ENCODE measurements at regions not wholly inside any gene's neighbourhood (a gene's known extent, or its start where the extent isn't known, plus 50 kb on each side); places are given as distances from the start of the nearest gene placed in this dataset.
"Not testable (repeated sequence)": the region's sequence is repeated elsewhere in the genome, so short reads cannot be mapped to it uniquely, and the experiment has no call there.

DNA sequence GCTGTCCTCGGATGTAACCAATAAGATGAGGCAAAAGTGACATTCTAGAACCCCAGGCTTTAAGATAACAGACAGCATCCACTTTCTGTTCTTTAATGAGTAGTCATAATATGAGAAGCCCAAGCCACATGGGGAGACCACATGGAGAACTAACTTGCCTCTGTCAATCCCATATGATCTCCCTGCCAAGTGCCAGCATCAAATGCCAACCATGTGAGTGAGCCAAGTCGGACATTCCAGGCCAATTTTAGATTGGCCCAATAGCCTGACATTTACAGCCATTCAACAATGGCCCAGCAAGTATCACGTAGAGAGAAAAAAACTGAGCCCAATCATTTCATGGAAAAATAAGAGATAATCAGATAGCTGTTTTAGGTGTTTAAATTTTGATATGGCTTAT lies 2048.3 kb upstream of the RAG2 start:
- DNase-seq: no peak
- no peak overlapping the region for H3K4me3 ChIP-seq (ENCODE audit: low read length)
- WGBS (ENCODE audit: insufficient coverage, low lambda C conversion rate): no CpG with 5 or more reads among the region's 3 CpGs

DNA sequence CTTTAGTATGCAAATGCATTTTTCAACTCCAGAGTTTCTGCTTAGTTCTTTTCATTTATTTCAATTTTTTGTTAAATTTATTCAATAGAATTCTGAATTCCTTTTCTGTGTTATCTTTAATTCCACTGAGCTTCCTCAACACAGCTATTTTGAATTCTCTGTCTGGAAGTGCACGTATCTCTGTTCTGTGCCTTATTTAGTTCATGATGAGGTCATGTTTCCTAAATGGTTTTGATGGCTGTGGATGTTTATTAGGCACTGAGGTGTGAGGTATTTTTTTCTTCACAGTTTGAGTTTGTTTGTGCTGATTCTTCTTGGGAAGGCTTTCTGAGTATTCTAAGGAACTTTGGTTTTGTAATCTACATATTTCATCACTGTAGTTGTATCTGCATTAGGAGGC lies 2042.8 kb upstream of the RAG2 start:
- WGBS (ENCODE audit: insufficient coverage, low lambda C conversion rate): no CpG with 5 or more reads among the region's 1 CpG
- no peak overlapping the region for H3K27ac ChIP-seq (ENCODE audit: low read length)
- H3K4me1 ChIP-seq (ENCODE audit: control insufficient read depth, insufficient read depth, low read length): no peaks in the 10 kb centered on the region
- no peak for DNase-seq
- no peaks in the 10 kb centered on the region for H3K36me3 ChIP-seq (ENCODE audit: control insufficient read depth, insufficient read depth, low read length)
- H3K9me3 ChIP-seq (ENCODE audit: control insufficient read depth, low read depth, low read length): peaks cover 3% of the 10 kb centered on the region
- H3K4me3 ChIP-seq (ENCODE audit: low read length): no peak overlapping the region
- H3K27me3 ChIP-seq (ENCODE audit: control insufficient read depth, insufficient read depth, low read length): no peaks in the 10 kb centered on the region

More for the DNA sequence above, 2048.3 kb upstream of the RAG2 start:
- Histone ChIP-seq H3K4me1 (ENCODE audit: control insufficient read depth, insufficient read depth, low read length) (no peaks in the 10 kb centered on the region), H3K9me3 (ENCODE audit: control insufficient read depth, low read depth, low read length) (no peaks in the 10 kb centered on the region), H3K27me3 (ENCODE audit: control insufficient read depth, insufficient read depth, low read length) (no peaks in the 10 kb centered on the region), H3K27ac (ENCODE audit: low read length) (no peak overlapping the region), H3K36me3 (ENCODE audit: control insufficient read depth, insufficient read depth, low read length) (no peaks in the 10 kb centered on the region)

- no peaks in the 10 kb centered on the region for H3K4me1 ChIP-seq (ENCODE audit: control insufficient read depth, insufficient read depth, low read length)
- H3K4me3 ChIP-seq (ENCODE audit: low read length): no peak overlapping the region
- H3K27ac ChIP-seq (ENCODE audit: low read length): no peak overlapping the region
- no peak for DNase-seq
- H3K36me3 ChIP-seq (ENCODE audit: control insufficient read depth, insufficient read depth, low read length): no peaks in the 10 kb centered on the region
- H3K9me3 ChIP-seq (ENCODE audit: control insufficient read depth, low read depth, low read length): no peaks in the 10 kb centered on the region
- H3K27me3 ChIP-seq (ENCODE audit: control insufficient read depth, insufficient read depth, low read length): no peaks in the 10 kb centered on the region
These were observed 2014.7 kb upstream of the RAG2 start for GRCh38 chr11:38612701-38613100.

DNA sequence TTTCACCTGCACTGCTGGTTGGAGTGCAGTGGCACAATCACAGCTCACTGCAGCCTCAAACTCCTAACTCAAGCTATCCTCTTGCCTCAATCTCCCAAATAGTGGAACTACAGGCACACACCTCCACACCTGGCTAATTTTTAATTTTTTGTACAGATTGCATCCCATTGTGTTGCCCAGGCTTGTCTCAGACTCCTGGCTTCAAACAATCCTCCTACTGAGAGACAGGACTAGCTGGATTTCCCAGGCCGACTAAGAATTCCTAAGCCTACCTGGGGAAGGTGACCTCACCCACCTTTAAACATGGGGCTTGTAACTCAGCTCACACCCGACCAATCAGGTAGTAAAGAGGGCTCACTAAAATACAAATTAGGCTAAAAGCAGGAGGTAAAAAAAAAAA lies 2003.3 kb upstream of the RAG2 start:
- no CpG with 5 or more reads among the region's 2 CpGs for WGBS (ENCODE audit: insufficient coverage, low lambda C conversion rate)

GRCh38 chr11:38598418-38598817 lies 2000.4 kb upstream of the RAG2 start:
- WGBS (ENCODE audit: insufficient coverage, low lambda C conversion rate): no CpG with 5 or more reads among the region's 6 CpGs
- H3K9me3 ChIP-seq (ENCODE audit: control insufficient read depth, low read depth, low read length): no peaks in the 10 kb centered on the region
- no peaks in the 10 kb centered on the region for H3K4me1 ChIP-seq (ENCODE audit: control insufficient read depth, insufficient read depth, low read length)
- no peak for DNase-seq
- no peaks in the 10 kb centered on the region for H3K36me3 ChIP-seq (ENCODE audit: control insufficient read depth, insufficient read depth, low read length)
- no peaks in the 10 kb centered on the region for H3K27me3 ChIP-seq (ENCODE audit: control insufficient read depth, insufficient read depth, low read length)
- no peak overlapping the region for H3K27ac ChIP-seq (ENCODE audit: low read length)
- no peak overlapping the region for H3K4me3 ChIP-seq (ENCODE audit: low read length)

More for the DNA sequence above, 2003.3 kb upstream of the RAG2 start:
- DNase-seq; H3K9me3 ChIP-seq (ENCODE audit: control insufficient read depth, low read depth, low read length); H3K27me3 ChIP-seq (ENCODE audit: control insufficient read depth, insufficient read depth, low read length); H3K36me3 ChIP-seq (ENCODE audit: control insufficient read depth, insufficient read depth, low read length); H3K4me1 ChIP-seq (ENCODE audit: control insufficient read depth, insufficient read depth, low read length); H3K4me3 ChIP-seq (ENCODE audit: low read length); H3K27ac ChIP-seq (ENCODE audit: low read length): not testable (repeated sequence)

- not testable (repeated sequence) for H3K4me1 ChIP-seq (ENCODE audit: control insufficient read depth, insufficient read depth, low read length); H3K27me3 ChIP-seq (ENCODE audit: control insufficient read depth, insufficient read depth, low read length); H3K36me3 ChIP-seq (ENCODE audit: control insufficient read depth, insufficient read depth, low read length); H3K9me3 ChIP-seq (ENCODE audit: control insufficient read depth, low read depth, low read length); H3K4me3 ChIP-seq (ENCODE audit: low read length); DNase-seq; H3K27ac ChIP-seq (ENCODE audit: low read length)
- 100% methylated on average over 2 of the region's 13 CpGs for WGBS (ENCODE audit: insufficient coverage, low lambda C conversion rate)
These were observed 1997.5 kb upstream of the RAG2 start for GRCh38 chr11:38595359-38596016.

GRCh38 chr11:38594895-38595294 lies 1996.9 kb upstream of the RAG2 start:
- DNase-seq: no peak
- Histone ChIP-seq H3K27ac (ENCODE audit: low read length) (no peak overlapping the region), H3K27me3 (ENCODE audit: control insufficient read depth, insufficient read depth, low read length) (no peaks in the 10 kb centered on the region), H3K4me3 (ENCODE audit: low read length) (no peak overlapping the region), H3K4me1 (ENCODE audit: control insufficient read depth, insufficient read depth, low read length) (no peaks in the 10 kb centered on the region), H3K9me3 (ENCODE audit: control insufficient read depth, low read depth, low read length) (no peaks in the 10 kb centered on the region), H3K36me3 (ENCODE audit: control insufficient read depth, insufficient read depth, low read length) (no peaks in the 10 kb centered on the region)
- no CpG with 5 or more reads among the region's 3 CpGs for WGBS (ENCODE audit: insufficient coverage, low lambda C conversion rate)

DNA sequence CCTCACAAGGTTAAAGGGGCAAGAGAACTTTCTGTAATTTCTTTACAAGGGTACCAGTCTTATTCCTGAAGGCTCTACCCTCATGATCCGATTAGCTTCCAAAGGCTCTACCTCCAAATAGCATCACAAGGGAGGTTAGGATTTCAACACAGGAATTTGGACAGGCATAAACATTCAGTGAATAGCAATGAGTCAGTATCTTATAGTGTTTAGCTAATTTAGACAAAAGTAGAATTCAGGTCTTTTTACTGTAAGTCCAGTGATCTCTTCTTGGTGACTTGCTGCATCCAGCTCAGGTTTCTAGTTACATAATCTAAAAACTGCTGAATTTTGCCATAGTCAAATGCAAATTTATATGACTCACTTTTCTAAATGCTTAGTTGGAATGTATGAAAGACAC lies 1995.6 kb upstream of the RAG2 start:
- no CpG with 5 or more reads among the region's 1 CpG for WGBS (ENCODE audit: insufficient coverage, low lambda C conversion rate)
- no peak overlapping the region for H3K4me3 ChIP-seq (ENCODE audit: low read length)

DNA sequence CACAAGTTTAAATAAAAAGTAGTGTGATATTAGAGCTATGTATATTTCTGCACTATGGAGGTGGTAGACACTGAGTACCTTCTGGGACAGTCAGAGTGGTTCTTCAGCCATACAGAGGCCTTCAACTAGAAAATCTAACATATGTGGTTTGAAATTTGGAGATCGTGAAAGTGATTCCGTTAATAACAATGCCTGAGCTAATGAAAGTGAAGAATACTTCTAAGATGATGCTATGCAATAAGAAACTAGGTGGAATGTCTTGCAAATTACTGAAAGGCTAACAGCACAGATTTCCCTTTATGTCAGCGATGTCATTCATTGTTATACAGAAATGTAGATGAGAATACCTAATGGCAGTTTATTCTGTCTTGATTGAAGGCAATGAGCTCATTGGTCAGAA lies 1984.7 kb upstream of the RAG2 start:
- Histone ChIP-seq H3K4me1 (ENCODE audit: control insufficient read depth, insufficient read depth, low read length) (no peaks in the 10 kb centered on the region), H3K36me3 (ENCODE audit: control insufficient read depth, insufficient read depth, low read length) (no peaks in the 10 kb centered on the region), H3K27me3 (ENCODE audit: control insufficient read depth, insufficient read depth, low read length) (no peaks in the 10 kb centered on the region), H3K27ac (ENCODE audit: low read length) (no peak overlapping the region), H3K9me3 (ENCODE audit: control insufficient read depth, low read depth, low read length) (no peaks in the 10 kb centered on the region), H3K4me3 (ENCODE audit: low read length) (no peak overlapping the region)
- WGBS (ENCODE audit: insufficient coverage, low lambda C conversion rate): no CpG with 5 or more reads among the region's 3 CpGs
- no peak for DNase-seq

More for the DNA sequence above, 1995.6 kb upstream of the RAG2 start:
- Histone ChIP-seq H3K27ac (ENCODE audit: low read length) (no peak overlapping the region), H3K4me1 (ENCODE audit: control insufficient read depth, insufficient read depth, low read length) (no peaks in the 10 kb centered on the region), H3K36me3 (ENCODE audit: control insufficient read depth, insufficient read depth, low read length) (no peaks in the 10 kb centered on the region), H3K9me3 (ENCODE audit: control insufficient read depth, low read depth, low read length) (no peaks in the 10 kb centered on the region), H3K27me3 (ENCODE audit: control insufficient read depth, insufficient read depth, low read length) (no peaks in the 10 kb centered on the region)
- no peak for DNase-seq

GRCh38 chr11:38582151-38582550 lies 1984.1 kb upstream of the RAG2 start:
- Histone ChIP-seq H3K27me3 (ENCODE audit: control insufficient read depth, insufficient read depth, low read length) (no peaks in the 10 kb centered on the region), H3K4me3 (ENCODE audit: low read length) (no peak overlapping the region), H3K36me3 (ENCODE audit: control insufficient read depth, insufficient read depth, low read length) (no peaks in the 10 kb centered on the region), H3K9me3 (ENCODE audit: control insufficient read depth, low read depth, low read length) (no peaks in the 10 kb centered on the region), H3K27ac (ENCODE audit: low read length) (no peak overlapping the region), H3K4me1 (ENCODE audit: control insufficient read depth, insufficient read depth, low read length) (no peaks in the 10 kb centered on the region)
- DNase-seq: no peak

DNA sequence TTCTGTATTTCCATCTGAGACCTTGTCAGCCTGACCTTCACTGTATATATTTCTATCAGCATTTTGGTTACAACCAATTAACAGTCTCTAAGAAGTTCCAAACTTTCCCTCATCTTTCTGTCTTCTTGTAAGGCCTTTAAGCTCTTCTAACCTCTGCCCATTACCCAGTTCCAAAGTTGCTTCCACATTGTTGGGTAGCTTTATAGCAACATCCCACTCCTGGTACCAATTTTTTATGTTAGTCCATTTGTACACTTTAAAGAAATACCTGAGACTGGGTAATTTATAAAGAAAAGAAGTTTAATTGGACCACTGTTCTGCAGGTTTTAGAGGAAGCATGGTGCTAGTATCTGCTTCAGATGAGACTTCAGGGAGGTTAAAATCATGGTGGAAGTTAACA lies 1979.7 kb upstream of the RAG2 start:
- Histone ChIP-seq H3K4me1 (ENCODE audit: control insufficient read depth, insufficient read depth, low read length) (no peaks in the 10 kb centered on the region), H3K9me3 (ENCODE audit: control insufficient read depth, low read depth, low read length) (no peaks in the 10 kb centered on the region), H3K36me3 (ENCODE audit: control insufficient read depth, insufficient read depth, low read length) (no peaks in the 10 kb centered on the region), H3K27ac (ENCODE audit: low read length) (no peak overlapping the region), H3K27me3 (ENCODE audit: control insufficient read depth, insufficient read depth, low read length) (no peaks in the 10 kb centered on the region), H3K4me3 (ENCODE audit: low read length) (no peak overlapping the region)
- no peak for DNase-seq
